OCI-LY7 (cell line): ENCODE measurements at regions not wholly inside any gene's neighbourhood (a gene's known extent, or its start where the extent isn't known, plus 50 kb on each side); places are given as distances from the start of the nearest gene placed in this dataset.

Experiments
- BruUV-seq: library from RNA; stranded (reverse); fragments of 400-500 nt; replicated peaks from 2 replicates; lab custom pipeline; 2021; lab: Mats Ljungman, UMichigan
- CTCF ChIA-PET: fragments of 300-600 bp; sonication (Branson Sonifier 250); formaldehyde crosslinking; loops from one replicate; lab custom pipeline; 2022; ENCODE audit warnings: antibody characterized with exemption; ENCODE audit not compliant: unreplicated experiment; lab: Charles Lee
- POLR2A ChIA-PET: fragments of 300-600 bp; sonication (Branson Sonifier 250); formaldehyde crosslinking; loops from one replicate; lab custom pipeline; 2022; ENCODE audit warnings: antibody characterized with exemption; lab: Charles Lee
- DNase-seq: peaks from one replicate; pipeline ENCODE4 v3.0.0-alpha.2; 2015; ENCODE audit warnings: low spot score
- H2AFZ ChIP-seq: fragments of 200-600 bp; sonication (generic), shearing (Covaris generic); 2 replicates; pipeline ENCODE4 v1.6.1; 2014; ENCODE audit warnings: mild to moderate bottlenecking, antibody characterized with exemption, low read length, moderate library complexity
- H3K27ac ChIP-seq: fragments of 200-600 bp; sonication (generic); 2 replicates; pipeline ENCODE4 v1.5.1; 2014; ENCODE audit warnings: mixed run types, low read depth, mild to moderate bottlenecking, moderate library complexity, low read length, inconsistent platforms; ENCODE audit not compliant: poor library complexity, severe bottlenecking
- H3K36me3 ChIP-seq: fragments of 200-600 bp; sonication (generic); 2 replicates; pipeline ENCODE4 v1.6.1; 2014; ENCODE audit warnings: mild to moderate bottlenecking, antibody characterized with exemption, low read length, moderate library complexity, mixed read lengths; ENCODE audit not compliant: insufficient read depth
- H3K4me1 ChIP-seq: fragments of 200-600 bp; sonication (generic); 2 replicates; pipeline ENCODE4 v1.5.1; 2014; ENCODE audit warnings: mild to moderate bottlenecking, low read length; ENCODE audit not compliant: insufficient read depth, poor library complexity, severe bottlenecking
- H3K4me2 ChIP-seq: fragments of 200-600 bp; sonication (generic); 2 replicates; pipeline ENCODE4 v1.6.1; 2014; ENCODE audit warnings: mild to moderate bottlenecking, low read length
- H3K4me3 ChIP-seq: fragments of 200-600 bp; sonication (generic); 2 replicates; pipeline ENCODE4 v1.5.1; 2014; ENCODE audit warnings: mild to moderate bottlenecking, low read depth, low read length; ENCODE audit not compliant: poor library complexity, severe bottlenecking
- H3K79me2 ChIP-seq: fragments of 200-600 bp; sonication (generic); 2 replicates; pipeline ENCODE4 v1.6.1; 2016; ENCODE audit warnings: low read depth, mild to moderate bottlenecking, low read length, moderate library complexity, mixed read lengths; ENCODE audit not compliant: insufficient read depth
- H3K9me2 ChIP-seq: fragments of 200-600 bp; sonication (generic); 2 replicates; pipeline ENCODE4 v1.6.1; 2016; ENCODE audit warnings: mild to moderate bottlenecking, low read length, mixed read lengths; ENCODE audit not compliant: insufficient read depth
- H3K9me3 ChIP-seq: fragments of 200-600 bp; sonication (generic); 2 replicates; pipeline ENCODE4 v1.6.1; 2014; ENCODE audit warnings: mild to moderate bottlenecking, mixed run types, low read length, mixed read lengths
- H4K20me1 ChIP-seq: fragments of 200-600 bp; sonication (generic); 2 replicates; pipeline ENCODE4 v1.6.1; 2014; ENCODE audit warnings: mild to moderate bottlenecking, antibody characterized with exemption, low read length, moderate library complexity, mixed read lengths; ENCODE audit not compliant: insufficient read depth
- EZH2phosphoT487 ChIP-seq: fragments of 200-600 bp; sonication (generic); IDR thresholded peaks from 2 replicates; pipeline ENCODE4 v1.6.1; 2018; ENCODE audit warnings: low read depth, borderline replicate concordance, mild to moderate bottlenecking, mixed run types, antibody characterized with exemption, low read length, moderate library complexity, mixed read lengths
- intact Hi-C: fragments of 100-400 bp; cut with micrococcal nuclease; formaldehyde crosslinking; loops from one replicate; pipeline ENCODE4 v1.10.0; 2022; ENCODE audit not compliant: unreplicated experiment
- TF ChIP-seq, protein P1 (sequence below): fragments of 200-600 bp; sonication (generic); conservative IDR thresholded peaks from 2 replicates; pipeline ENCODE4 v1.5.1; 2014; ENCODE audit warnings: mild to moderate bottlenecking, antibody characterized with exemption, low read length, moderate library complexity, mixed read lengths

DNA sequence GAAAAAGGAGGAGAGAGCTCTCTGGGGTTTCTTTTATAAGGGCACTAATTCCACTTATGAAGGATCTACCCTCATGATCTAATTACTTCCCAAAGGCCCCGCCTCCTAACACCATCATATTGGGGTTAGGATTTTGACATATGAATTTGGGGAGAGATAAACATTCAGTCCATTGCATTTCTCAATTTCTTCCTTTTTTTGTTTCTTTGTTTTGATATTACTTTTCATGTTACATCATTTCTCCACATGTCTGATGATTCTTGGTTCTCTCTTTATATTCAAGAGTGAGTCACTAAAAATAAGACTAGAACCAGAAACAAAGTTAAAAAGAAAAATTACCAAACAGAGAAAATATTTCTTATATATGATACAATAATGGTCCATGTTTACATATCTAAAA, 63.2 kb upstream of the DUSP10 start:
- Histone ChIP-seq H3K4me3 (no peak overlapping the region), H3K9me3 (no peaks in the 10 kb centered on the region), H3K4me1 (peaks cover 10% of the 10 kb centered on the region), H3K4me2 (no peak overlapping the region), H3K27ac (no peak overlapping the region), H3K36me3 (no peaks in the 10 kb centered on the region), H3K79me2 (no peaks in the 10 kb centered on the region), H2AFZ (no peak overlapping the region), H3K9me2 (no peaks in the 10 kb centered on the region), H4K20me1 (no peaks in the 10 kb centered on the region)
- TF ChIP-seq, protein P1, sequence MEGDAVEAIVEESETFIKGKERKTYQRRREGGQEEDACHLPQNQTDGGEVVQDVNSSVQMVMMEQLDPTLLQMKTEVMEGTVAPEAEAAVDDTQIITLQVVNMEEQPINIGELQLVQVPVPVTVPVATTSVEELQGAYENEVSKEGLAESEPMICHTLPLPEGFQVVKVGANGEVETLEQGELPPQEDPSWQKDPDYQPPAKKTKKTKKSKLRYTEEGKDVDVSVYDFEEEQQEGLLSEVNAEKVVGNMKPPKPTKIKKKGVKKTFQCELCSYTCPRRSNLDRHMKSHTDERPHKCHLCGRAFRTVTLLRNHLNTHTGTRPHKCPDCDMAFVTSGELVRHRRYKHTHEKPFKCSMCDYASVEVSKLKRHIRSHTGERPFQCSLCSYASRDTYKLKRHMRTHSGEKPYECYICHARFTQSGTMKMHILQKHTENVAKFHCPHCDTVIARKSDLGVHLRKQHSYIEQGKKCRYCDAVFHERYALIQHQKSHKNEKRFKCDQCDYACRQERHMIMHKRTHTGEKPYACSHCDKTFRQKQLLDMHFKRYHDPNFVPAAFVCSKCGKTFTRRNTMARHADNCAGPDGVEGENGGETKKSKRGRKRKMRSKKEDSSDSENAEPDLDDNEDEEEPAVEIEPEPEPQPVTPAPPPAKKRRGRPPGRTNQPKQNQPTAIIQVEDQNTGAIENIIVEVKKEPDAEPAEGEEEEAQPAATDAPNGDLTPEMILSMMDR, result no peak
- no peak for TF ChIP-seq EZH2phosphoT487
- ChIA-PET POLR2A (interaction anchor here (0.6 kb wide), 1 partner anchor 10 kb away, joined by 3 read pairs; no protein-coding TSS in a partner anchor), CTCF (no interaction called here)
- DNase-seq, result no peak
- no TSS peak for BruUV-seq
- intact Hi-C loops, result no loop called here

DNA sequence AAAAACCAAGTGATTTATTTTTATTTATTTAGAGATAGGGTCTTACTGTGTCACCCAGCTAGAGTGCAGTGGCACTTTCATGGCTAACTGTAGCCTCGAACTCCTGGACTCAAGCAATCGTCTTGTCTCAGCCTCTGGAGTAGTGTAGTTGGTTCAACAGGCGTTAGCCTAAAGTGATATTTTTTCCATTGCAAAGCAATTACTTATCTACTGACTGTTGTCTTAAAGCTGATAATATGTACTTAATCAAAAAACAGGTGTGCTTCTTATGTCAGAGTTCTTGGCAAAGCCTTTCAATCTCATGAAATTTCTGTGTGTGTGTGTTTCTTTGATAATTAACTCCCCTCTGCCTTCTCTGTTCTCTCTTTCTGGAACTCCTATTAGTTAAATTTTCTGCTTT, 62.4 kb upstream of the DUSP10 start:
- peaks cover 10% of the 10 kb centered on the region for H3K4me1 ChIP-seq
- H3K79me2 ChIP-seq, result no peaks in the 10 kb centered on the region
- no peaks in the 10 kb centered on the region for H3K36me3 ChIP-seq
- DNase-seq, result no peak
- no peaks in the 10 kb centered on the region for H3K9me2 ChIP-seq
- H3K4me2 ChIP-seq, result no peak overlapping the region
- H3K27ac ChIP-seq, result no peak overlapping the region
- BruUV-seq, result no TSS peak
- no peak overlapping the region for H3K4me3 ChIP-seq
- intact Hi-C loops, result no loop called here
- TF ChIP-seq, protein P1, result no peak
- TF ChIP-seq EZH2phosphoT487, result no peak
- POLR2A ChIA-PET, result interaction anchor here (0.6 kb wide), 1 partner anchor 74 kb away, joined by 3 read pairs; no protein-coding TSS in a partner anchor
- no peak overlapping the region for H2AFZ ChIP-seq
- no peaks in the 10 kb centered on the region for H4K20me1 ChIP-seq
- CTCF ChIA-PET, result no interaction called here
- H3K9me3 ChIP-seq, result 0 out of 2 replicates have a peak, but pooled peaks cover 5% of the 10 kb centered on the region

DNA sequence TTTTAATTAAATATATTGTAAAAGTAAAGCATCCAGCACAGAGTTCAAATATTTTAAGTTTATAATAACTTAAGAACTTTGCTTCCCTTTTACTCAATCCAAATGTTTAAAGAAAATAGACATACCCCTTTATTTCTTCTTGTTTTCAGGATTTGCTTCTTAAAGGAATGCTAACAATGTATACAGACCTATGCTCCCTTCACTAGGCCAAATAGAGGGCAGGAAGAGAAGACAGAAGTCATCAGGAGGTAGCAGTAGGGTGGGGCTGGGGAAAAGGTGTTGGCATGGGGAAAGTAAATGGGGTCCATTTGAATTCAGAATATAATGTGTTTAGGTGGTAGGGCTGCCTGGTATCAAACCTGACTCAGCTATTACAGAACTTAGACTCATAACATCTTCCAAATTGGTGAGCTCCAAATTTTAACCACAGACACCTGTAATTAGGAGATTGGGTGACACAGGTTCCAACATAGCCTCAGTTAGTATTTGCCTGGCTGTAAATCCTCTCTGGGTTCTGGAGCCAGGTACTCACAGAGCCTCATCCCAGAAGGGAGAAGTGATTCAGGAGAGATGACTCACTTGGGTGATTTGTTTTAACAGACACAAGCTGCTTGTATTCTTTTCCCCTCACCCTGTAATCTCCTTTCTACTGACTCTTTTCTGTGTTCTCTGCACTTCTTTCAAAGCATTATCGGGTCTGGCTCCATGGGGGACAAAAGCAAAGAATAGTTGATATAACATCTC, 60.1 kb upstream of the DUSP10 start:
- Histone ChIP-seq H3K79me2 (no peaks in the 10 kb centered on the region), H3K4me1 (peaks cover 7% of the 10 kb centered on the region), H4K20me1 (no peaks in the 10 kb centered on the region), H3K4me2 (no peak overlapping the region), H3K9me3 (0 out of 2 replicates have a peak, but pooled peaks cover 5% of the 10 kb centered on the region), H3K4me3 (no peak overlapping the region), H3K9me2 (no peaks in the 10 kb centered on the region), H3K27ac (no peak overlapping the region), H3K36me3 (no peaks in the 10 kb centered on the region), H2AFZ (no peak overlapping the region)
- ChIA-PET POLR2A (interaction anchor here (1.0 kb wide), 1 partner anchor 12 kb away, joined by 5 read pairs; no protein-coding TSS in a partner anchor), CTCF (no interaction called here)
- intact Hi-C loops, result no loop called here
- BruUV-seq, result no TSS peak
- TF ChIP-seq, protein P1, result no peak
- TF ChIP-seq EZH2phosphoT487, result no peak
- DNase-seq, result no peak
